Activated CD4-positive, alpha-beta T cell treated with anti-CD3 and anti-CD28 coated beads, Interleukin-2, amount 50 U/mL, for 24 hours (primary cell): ENCODE measurements at regions not wholly inside any gene's neighbourhood (a gene's known extent, or its start where the extent isn't known, plus 50 kb on each side); places are given as distances from the start of the nearest gene placed in this dataset.
"Not testable (repeated sequence)": the region's sequence is repeated elsewhere in the genome, so short reads cannot be mapped to it uniquely, and the experiment has no call there.

Experiments used
- DNase-seq, 2 donors: peaks; one replicate each; pipeline ENCODE4 v3.0.0-alpha.2; 2020; ENCODE audit warnings: low read depth in 1 of 2, low spot score in 1 of 2

DNA sequence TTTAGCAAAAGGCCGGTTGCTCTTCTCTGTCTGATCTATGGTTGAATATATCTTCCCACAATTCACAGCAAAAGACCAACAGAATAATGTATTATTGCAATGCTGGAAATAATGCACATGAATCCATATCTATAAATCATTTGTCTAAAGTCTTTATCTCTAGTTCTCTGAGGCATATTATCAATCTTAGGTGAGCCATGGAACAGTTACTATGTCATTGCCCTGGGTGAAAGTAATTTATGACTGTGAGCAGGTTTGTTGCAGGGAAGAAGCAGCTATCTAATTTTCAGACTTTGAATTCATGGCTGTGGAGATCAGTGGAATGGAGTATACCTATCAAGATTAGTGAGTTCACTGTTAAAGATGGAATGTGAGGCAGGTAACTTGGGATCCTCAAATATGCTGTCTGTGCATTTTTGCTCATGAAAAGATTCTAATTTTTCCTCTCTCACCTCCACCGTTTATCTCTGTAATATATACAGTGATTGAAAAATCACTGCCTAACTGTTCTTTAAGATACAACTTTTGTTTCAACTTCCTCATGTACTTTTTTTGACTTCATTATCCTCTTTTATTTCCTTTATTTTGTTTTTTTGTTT lies 256.8 kb upstream of the ARSJ start:
- no peak for DNase-seq

DNA sequence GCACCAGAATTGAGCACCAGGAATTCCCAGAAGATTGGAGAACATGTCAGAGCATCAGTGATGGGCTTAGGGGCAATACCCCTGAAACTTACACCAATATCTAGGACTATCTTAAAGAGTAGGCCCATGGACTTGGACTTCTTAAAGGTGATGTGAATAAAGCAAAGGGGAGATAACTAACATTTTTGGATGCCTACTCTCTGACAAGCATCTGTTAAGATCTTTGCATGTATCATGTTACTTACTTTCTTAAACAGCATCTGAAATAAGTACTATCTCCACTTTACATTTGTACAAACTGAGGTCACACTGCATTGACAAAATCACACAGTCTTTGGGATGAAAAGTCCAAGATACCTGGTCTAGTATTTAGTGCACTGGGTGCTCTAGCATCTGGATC lies 258.6 kb upstream of the ARSJ start:
- no peak for DNase-seq

DNA sequence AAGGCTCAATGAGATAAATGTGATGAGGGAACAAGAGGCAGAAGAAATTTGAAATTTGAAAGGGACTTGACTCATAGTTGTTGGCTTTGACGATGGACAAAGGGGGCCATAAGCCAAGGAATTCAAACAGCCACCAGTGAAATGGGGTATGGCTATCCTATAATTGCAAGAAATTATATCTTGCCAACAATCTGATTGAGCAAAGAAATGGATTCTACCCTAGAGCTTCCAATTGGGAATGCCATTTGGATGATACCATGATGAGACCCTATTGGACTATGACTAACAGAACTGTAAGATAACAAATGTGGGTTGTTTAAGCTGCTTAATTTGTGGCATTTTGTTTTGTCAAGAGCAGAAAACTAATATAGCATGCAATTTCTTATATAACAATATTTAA lies 270.1 kb upstream of the ARSJ start:
- DNase-seq = no peak

DNA sequence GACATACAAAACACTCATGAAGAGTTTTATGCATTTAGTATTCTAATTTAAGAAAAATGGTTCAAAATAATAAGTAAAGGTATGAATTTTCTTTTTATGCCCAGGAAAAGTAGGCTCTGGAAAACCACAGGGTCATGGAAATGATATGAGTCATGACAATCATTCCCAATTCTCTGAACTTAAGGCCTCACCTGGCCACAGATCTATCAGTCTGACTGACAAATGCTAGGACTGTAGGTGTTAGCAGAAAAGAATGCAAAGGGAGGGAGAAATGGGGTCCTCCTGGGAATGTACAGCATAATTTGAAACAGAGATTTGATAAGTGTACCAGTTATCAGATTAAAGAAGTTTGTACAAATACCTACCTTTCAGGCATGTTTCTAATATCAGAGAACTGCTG lies 270.5 kb upstream of the ARSJ start:
- no peak for DNase-seq

DNA sequence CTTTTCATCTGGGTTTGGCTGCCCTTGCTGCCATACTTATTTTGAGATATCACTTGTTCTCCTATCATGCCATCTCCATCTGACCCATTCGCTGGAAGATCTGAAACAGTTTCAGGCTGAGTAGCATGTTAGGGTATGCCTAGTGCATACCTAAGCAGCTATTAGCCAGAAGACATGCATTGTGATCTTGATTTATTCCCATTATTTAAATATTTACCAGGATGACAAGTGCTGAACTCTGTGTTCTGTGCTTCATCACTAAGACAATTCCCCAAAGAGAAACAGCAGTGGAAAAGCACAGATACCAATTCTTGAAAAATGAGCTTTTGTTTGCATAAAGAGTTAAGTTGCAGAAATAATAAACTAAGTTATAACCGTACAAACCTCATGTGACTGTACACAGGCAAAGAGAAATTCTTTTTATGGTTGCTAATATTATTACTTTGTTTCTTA lies 271.0 kb upstream of the ARSJ start:
- DNase-seq = no peak

DNA sequence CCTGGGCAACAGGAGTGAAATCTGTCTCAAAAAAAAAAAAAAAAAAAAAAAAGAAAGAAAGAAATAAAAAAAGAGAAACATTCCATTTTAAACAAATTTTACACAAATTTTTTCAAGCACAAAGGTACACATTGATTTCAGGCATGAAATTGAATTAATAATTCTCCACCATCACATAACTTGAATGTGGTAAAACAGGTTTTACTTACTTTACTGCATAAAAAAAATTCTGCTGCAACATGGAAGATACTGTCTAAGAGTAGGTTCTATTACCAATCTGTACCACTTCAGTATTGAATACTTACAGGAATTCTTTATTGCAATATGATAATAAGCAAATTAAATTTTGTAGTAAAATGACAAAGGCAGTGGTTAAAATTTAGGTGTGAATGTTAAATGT lies 271.6 kb upstream of the ARSJ start:
- no peak for DNase-seq

DNA sequence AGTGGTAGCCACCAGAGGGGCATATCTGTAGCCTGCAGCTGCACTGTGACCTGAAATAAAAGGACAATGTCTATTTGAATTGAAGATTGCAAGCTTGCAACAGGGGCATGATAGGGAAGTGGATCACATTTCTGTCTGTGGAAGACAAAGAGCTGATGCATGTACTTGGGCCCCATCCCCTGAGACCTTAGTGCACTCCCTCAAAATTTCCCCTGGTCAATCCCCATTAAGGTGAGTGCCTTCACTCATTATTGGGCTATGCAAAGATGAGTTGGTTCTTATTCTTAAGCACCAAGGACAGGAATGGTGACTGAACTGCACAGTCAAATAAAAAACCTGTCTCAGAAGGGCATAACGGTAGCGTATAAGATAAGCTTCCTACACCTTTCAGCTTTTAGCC lies 273.1 kb upstream of the ARSJ start:
- no peak for DNase-seq

DNA sequence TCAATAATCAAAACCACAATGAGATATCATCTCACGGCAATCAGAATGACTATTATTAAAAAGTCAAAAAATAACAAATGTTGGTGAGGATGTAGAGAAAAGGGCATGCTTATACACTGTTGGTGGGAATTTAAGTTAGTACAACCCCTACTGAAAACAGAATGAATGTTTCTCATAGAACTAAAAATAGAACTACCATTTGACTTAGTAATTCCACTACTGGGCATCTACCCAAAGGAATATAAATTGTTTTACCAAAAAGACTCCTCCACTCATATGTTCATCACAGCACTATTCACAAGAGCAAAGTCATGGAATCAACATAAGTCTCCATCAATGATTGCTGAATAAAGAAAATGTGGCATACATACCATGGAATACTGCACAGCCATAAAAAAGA lies 278.1 kb upstream of the ARSJ start:
- DNase-seq = no peak

DNA sequence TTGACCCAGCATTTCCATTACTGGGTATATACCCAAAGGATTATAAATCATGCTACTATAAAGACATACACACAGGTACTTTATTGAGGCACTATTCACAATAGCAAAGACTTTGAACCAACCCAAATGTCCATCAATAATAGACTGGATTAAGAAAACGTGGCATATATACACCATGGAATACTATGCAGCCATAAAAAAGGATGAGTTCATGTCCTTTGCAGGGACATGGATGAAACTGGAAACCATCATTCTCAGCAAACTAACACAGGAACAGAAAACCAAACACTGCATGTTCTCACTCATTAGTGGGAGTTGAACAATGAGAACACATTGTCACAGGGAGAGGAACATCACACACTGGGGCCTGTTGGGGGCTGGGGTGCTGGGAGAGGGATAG lies 283.0 kb upstream of the ARSJ start:
- DNase-seq = not testable (repeated sequence)

DNA sequence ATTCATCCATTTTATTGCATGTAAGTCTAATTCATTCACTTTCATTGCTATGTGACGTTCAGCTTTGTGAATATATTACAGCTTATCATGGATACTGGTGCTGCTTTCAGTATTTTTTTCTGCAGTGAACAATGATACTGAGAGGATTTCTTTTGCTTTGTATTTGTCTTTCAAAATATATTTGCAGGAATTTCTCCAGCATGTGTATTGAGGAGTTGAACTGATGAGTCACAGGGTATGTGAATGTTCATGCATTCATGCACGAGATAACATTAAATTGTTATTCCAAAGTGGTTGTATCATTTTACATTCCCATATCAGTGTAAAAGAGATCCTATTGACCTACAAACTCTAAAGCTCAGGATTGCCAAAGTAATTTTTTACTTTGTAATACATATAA lies 283.8 kb upstream of the ARSJ start:
- DNase-seq = no peak

DNA sequence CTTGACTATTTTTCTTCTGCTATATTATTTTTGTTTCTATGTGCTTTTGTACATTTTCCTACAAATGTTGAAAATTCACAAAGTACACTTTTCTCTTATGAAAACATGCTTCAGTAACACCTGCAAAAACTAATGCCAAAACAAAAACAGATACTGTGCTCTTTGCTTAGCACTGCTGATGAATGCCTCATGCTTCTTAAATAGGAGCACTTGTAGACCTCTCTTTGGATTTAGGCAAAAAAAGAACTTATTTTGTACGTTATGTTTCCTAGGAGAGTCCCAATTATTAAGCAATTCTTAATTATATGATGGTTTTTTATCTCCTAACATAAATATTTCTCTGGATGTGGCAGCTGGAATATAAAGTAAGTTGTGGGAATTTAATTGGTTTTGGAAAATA lies 285.0 kb upstream of the ARSJ start:
- DNase-seq = no peak

DNA sequence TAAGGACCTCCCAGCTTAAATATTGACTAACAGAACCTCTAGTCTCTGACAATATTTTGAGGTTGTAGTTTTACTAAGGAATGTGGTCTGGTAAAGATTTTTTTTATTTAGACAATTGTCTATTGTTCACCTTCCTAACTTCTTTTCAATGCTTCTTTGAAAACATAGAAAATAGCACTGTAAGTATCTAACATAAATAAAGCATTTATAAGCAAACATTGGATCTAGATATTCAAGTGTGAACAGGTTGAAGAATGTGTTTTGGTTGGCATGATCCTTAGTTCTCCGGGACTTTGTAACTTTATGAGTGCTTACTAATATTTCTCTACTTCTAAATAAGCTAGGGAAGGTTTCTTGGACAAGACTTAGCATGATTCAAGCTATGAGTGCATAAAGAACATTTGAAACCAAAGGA lies 285.4 kb upstream of the ARSJ start:
- DNase-seq = no peak

DNA sequence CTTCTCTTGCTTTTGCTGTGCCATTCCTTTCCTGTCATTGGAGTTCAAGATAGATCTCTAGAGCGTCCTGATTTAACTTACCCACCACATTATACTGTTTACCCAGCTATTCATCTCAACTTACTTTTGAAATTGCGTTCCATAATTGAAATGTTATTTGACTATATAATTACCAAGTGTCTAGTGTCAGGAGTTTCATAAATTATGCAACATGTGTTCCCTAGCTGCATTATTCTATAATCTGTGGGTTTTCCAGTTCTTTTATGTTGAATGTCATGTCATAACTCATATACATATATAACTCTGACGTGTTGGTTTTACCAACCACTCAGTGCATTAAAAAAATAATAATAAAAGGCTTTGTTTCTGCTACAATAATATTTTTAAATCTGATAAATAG lies 285.9 kb upstream of the ARSJ start:
- no peak for DNase-seq

DNA sequence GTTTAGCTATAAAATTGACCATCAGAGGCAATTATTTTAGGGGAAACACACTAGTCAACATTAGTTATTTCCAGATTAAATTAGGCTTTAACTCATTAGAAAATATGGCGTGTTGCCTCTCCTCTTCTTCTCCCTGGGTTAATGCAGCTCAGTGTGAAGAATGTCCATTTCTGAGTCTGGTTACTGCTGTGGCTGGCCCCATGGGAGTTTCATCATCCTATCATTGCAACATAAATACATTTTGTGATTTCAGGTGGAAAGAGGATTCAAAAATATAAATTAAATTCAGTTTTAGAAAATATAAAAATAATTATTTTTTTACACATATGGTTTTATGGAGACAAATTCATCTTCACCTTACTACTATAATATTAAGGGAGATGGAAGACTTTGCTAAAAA lies 288.5 kb upstream of the ARSJ start:
- DNase-seq = no peak

DNA sequence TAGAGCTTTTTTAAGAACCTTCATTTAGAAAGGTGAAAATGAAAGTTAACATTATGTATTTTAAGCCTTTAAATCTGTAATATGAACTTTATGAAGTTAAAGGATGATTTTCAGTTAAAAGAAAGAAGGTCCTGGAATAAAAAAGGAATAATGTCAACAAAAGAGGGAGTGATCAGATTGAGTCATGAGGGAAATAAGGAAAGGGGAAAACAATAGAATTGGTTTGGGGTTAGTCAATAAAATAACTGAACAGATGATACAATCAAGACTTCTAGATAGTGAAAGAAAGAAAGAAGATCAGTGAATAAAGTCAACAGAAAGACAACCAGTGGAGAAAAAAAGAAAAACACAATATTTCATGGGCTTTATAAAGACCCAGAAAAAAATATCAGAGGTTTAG lies 291.6 kb upstream of the ARSJ start:
- no peak for DNase-seq

DNA sequence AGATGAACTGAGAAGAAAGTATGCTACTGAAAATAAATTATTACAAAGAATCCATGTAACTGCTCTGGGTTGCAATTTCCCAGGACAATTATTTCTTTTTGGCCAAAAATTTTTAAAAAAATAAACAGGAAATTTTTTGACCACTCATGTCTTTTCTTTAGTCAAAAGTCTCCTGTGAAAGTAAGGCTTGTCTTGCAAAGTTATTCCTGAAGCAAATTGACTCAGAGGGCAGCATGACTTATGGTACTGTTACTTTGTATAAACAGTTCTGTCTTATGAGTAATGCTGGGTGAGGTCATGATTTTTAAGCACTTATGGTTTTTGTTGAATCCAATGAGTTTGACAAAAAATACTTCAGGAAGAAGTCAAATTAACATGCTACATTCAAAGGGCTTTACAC lies 292.8 kb upstream of the ARSJ start:
- DNase-seq = no peak

DNA sequence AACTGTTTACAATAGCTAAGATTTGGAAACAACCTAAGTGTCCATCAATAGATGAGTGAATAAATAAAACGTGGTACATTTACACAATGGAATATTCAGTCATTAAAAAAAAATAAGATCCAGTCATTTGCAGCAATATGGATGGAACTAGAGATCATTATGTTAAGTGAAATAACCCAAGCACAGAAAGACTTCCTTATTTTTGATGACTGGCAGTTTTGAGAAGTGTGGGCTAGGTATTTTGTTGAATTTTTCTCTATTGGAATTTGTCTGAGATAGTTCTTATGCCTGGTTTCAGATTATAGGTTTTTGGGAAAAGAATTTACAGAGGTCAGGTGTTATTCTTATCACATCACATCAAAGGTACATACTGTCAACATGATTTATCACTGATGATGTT lies 293.8 kb upstream of the ARSJ start:
- no peak for DNase-seq

DNA sequence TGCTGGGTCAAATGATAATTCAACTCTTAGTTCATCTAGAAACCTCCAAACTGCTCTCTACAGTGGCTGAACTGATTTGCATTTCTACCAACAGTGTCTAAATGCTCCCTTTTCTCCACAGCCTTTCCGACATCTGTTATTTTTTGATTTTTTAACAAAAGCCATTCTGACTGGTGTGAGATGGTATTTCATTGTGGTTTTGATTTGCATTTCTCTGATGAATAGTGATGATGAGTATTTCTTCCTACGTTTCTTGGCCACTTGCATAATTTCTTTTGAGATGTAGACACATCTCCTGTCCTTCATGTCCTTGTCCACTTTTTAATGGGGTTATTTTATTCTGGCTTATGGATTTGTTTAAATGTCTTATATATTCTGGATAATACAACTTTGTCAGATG lies 298.2 kb upstream of the ARSJ start:
- no peak for DNase-seq

DNA sequence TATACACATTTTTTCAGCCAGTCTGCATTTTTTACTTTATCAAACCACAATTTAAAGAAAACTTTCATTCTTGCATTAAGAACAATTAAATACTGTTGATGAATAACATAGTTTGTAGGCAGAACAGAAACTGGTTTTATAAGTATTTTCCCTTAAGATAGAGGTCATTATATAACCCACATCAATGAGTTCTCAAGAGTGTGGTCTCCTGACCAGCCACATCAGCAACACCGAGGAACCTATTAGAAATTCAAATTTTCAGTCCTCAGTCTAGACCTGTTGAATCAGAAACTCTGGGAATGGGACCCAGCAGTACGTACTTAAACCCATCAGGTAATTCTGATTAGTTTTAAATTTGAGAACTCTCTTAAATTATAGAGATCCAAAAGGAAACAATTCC lies 299.6 kb upstream of the ARSJ start:
- no peak for DNase-seq

DNA sequence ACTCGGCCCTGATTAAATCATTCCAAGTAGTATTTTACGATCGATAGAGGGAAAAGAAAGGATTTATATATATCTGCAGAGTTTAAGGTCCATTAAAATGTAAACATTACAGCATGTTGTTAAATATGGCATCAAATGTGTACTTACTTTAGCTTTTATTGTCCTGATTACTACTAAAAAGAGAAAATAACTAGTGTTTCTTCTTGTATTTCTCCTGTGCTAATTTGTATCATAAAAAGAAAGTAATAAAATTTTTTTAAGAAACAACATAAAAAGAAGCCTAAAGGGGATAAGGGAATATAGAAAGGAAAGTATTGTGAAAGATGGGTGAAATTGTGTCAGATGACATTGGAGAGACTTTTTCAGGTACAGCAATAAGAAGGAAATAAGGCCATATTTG lies 300.3 kb upstream of the ARSJ start:
- DNase-seq = no peak

DNA sequence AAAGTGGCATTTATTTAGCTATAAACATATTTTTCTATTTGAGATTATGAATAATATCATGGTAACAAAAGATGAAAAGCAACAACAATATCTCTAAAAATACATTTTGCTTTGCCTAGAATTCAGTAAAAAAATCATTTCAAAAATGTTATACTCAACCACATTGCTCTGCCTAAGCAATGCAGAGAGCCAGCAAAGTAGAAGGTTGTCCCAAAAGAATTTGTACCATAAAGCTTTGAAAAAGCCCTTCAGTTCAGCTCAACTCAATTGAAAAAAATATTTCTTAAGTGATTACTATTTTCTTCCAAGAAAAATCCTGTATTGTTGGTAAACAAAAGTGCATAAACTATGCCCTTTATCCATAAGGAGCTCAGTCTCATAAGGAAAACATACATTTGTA lies 301.2 kb upstream of the ARSJ start:
- DNase-seq = no peak

DNA sequence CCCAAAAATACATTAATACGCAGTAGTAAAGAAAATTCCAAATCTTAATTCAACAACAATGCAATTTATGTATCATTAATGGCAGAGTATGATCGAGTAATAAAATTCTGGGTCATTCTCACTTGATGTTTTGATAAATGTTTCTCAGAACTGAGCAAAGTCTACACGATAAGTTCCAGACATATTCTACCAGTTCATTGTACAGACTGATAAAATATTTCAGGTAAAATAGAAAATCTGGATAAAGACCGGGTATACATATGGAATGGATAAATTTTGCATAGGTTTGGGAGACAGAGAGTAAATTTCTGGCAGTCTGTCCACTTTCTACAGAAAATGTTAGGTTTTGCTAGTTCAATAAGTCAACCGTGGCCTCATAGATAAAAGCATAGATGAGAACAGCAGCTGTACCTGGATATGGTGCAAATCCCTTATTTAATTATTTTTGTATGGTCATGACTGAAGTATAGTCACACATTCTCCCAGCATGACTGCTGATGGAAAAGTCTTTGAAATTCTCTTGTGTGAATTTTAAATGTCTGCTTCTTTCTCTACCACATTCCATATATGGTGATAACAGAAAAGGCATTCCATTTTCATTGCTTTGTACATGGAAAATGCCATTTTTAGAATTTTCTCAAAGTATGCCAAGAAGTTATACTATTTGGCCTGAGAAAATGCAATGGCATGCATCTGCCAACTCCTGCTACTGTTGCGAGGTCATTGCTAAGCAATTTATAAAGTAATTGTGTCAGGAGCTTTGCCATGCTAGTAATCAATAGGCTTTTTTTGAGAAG lies 301.9 kb upstream of the ARSJ start:
- DNase-seq = no peak

DNA sequence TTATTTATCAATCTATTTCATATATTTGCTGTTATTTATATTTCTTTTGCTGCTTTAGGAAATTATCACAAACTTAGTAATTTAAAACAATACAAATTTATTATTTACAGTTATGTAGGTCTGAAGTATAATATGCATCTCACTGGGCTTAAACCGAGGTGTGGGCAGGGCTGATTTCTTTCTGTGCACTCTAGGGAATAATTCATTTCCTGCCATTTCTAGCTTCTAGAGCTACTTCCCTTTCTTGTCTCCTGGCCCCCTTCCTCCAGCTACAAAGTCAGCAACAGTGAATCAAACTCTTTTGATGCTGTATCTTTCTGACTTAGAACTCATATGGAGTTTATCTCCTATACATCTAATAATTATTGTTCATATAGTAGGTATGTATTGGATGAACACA lies 303.5 kb upstream of the ARSJ start:
- DNase-seq = no peak
